HG02759 (cell line): ENCODE measurements at regions not wholly inside any gene's neighbourhood (a gene's known extent, or its start where the extent isn't known, plus 50 kb on each side); places are given as distances from the start of the nearest gene placed in this dataset.

ENCODE experiments used
- ATAC-seq: cut with Tn5 transposase; IDR thresholded peaks from one replicate; pipeline ENCODE4 v1.9.1; 2021; ENCODE audit warnings: mild to moderate bottlenecking, moderate library complexity; ENCODE audit not compliant: unreplicated experiment

GRCh38 chr1:208298593-208299269, 54.5 kb upstream of the PLXNA2 start:
- ATAC-seq = no peak

- no peak for ATAC-seq
These were observed 56.0 kb upstream of the PLXNA2 start for GRCh38 chr1:208300084-208300770.

DNA sequence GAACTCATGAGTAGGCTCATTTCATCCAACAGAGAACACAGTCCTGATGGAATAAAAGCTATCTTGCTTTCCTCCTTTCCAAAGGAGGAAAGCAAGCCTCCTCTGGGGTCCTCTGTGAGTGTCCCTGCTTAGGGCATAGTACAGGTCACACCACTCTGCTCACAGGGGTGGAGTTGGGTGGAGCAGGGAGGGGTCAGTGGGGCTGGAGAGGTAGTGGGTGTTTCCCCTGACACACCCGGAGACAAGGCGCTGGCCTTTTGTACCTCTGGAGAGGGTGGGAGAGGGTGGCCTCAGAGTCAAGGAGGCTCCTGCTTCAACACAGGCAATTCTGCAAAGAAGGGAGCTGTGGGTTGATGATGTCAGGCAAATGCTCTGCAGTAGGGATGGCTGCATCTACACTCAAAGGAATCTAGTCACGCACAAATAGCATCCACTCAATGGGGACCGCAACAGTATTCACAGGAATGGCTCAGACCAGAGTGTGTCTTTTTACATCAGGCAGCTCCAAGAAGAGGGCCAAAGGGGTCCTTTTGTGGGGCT, 58.6 kb upstream of the PLXNA2 start:
- ATAC-seq = no peak

DNA sequence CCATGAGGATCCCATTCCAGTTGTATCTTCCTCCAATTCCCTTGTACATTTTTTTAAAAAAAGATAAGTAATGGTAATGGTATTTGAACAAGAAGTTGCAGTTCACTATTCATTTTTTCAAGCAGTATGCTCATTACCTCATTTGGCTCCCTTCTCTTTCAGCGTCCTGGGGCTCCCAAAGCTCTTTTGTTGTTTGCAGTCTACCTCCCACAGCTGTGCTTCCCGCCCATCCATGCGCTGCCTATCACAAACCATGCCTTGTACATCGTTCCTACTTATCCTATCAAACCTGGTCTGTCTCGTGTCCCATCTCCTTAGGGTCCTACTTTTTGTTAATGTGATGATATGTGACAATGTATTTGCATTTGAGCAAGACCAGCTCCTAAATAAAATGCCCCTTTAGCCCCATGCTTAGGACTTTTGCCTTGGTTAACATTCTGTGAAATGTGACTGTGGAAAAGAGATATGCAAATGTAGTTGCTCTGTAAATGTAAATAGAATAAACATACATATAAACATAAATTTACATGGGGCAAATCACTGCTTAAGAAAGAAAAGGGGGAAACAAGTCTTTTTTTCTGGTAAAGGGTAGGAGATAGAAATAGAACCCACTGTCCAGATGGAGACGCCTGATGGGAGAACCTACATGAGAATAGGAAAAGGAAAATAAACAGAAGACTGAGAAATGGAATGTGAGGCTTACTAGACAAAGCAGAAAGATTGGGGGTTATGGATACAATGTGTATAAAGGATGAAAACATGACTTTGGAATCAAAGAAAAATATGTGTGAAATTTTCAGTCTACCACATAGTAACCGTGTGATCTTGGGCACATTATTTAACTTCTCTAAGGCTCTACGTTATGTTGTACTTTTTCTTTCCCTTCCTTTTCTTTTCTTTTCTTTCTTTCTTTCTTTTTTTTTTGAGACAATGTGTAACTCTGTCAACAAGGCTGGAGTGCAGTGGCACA, 59.8 kb upstream of the PLXNA2 start:
- no peak for ATAC-seq

GRCh38 chr1:208308221-208308620, 64.0 kb upstream of the PLXNA2 start:
- no peak for ATAC-seq

DNA sequence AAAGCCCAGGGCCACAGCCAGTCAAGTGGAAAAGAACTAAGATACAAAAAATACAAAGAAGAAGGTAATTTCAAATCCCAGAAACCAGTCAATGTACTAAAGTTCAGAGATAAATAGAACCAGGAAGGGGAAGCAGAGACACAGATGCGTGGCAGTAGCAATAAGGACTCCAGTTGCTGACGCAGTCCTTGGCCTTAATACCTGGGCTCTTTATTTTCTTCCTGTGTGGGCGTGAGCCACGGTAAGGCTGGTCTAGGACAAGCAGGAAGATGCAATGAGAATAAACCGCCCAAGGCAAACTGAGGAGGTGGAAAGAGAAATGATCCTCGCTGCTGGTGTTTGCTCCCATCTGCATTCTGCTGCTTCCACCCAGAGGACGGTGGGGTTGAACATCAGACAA, 65.6 kb upstream of the PLXNA2 start:
- no peak for ATAC-seq

DNA sequence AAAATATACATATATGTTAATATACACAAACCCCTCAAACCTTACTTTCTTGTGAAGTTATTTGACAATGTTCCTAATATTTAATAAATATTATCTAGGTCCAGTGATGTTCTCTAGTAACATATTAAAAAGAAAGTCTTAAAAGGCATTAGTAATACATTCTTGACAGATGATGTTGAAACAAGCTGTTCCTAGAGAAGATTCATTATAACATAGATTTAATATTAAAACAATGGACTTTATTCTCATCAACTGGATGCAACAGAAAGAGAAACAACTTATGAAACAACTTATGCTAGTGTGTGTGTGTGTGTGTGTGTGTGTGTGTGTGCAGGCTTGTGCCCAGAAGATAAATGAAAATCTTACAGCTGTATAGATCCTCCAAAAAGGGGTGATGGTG, 68.5 kb upstream of the PLXNA2 start:
- ATAC-seq = no peak

DNA sequence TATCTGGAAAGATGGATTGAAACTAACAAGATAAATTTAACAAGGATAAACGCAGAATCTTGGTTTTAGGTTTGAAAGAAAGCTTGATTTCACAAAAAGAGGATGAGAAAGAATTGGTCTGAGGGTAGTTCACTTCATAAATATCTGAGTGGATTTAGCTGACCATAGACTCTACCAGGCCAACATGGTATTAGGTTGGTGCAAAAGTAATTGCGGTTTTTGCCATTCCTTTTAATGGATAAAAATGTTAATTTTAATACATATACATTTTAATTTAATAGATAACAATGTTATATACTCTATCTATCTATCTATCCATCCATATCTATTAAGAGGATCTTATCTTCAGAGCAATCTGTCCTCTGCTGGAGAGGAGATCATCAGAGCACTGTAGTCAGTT, 70.2 kb upstream of the PLXNA2 start:
- ATAC-seq = no peak

GRCh38 chr1:208318150-208318734, 74.1 kb upstream of the PLXNA2 start:
- no peak for ATAC-seq

DNA sequence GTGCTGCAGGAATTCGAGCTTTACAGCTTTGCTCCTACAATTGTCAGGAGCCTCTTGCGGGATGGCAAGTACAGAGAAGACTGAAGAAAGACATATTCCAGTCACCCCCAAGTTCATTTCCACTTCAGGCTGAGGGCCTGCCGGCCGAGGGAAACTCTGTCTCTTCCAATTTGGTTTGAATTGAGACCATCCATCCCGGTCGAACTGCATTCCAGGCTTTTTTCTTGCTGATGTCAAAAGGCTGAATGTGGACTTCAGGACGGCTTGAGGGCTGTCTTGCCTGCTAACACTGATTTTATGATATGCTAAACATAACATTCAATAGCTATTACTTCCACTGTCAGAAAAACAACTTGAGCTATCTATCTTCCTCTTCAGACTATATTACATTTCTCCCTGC, 79.8 kb upstream of the PLXNA2 start:
- ATAC-seq = no peak

- ATAC-seq = no peak
These were observed 81.8 kb upstream of the PLXNA2 start for GRCh38 chr1:208326033-208326432.

GRCh38 chr1:208329300-208329699, 85.1 kb upstream of the PLXNA2 start:
- ATAC-seq = no peak

- ATAC-seq = no peak
These were observed 88.0 kb upstream of the PLXNA2 start for GRCh38 chr1:208332036-208332773.

DNA sequence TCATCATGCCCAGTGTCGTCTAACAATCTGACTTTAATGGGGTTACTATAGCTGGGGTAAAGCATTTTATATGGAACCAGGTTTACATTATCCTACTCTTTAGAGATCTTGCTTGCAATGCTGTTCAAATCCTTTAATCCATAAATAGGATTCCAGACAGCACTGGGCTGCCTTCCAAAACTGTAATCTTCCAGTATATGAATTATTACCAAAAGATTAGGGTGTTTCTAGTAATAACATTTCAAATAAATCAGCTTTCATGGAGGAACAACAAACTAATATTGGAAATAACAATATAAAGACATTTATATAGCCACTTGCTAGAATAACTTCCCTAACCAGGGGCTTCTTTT, 88.6 kb upstream of the PLXNA2 start:
- no peak for ATAC-seq

DNA sequence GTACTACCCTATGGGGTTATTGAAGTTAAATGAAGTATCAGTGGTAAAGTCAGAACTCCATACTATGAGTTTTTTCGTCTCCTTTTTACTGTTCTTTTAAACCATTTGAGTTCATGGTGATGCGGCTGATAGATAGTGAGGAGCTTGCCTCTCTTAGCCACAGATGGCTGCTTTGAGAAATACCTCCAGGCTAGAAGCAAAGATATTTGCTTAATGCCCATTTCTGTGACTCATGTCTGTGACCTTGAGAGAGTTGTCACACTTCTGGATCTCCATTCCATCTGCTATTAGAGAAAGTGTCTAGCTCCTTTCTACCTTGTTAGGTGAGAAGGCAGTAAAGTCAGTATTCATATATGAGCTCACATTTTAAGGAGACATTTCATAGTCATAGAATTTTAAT, 89.5 kb upstream of the PLXNA2 start:
- ATAC-seq = no peak

DNA sequence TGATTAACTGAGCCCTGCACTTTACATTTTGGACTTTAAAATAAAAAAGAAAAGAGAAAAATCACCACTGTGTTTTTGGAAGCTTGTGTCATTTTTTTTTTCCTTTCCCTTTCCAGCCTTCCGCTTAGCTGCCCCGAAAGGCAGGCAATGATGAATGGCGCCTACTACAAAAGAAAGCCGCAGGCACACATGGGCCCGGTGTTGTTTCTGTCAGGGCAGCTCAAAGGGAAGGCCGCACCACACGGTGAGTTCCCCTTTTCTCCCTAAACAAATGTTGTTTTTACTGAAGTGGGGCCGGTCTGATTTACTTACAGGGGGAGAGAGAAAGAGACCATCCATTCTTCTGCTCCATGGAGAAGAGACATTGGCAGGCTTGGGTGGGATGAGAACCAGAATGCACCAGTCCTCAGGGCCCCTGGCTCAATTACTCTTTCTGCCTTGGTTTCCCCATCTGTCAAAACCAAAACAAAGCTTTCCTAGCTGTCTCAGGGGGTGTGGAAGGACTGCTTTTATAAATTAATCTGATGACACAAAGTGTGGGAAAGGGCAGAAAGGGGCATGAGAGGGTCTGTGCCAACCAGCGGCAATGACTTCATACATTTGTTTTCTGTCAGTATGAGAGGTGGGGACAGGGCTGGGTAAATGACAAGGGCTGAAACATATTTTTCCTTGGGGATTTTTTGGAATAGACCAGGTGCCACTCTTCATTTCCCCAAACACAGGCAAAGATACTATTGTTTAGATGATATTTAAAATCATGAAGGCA, 91.4 kb upstream of the PLXNA2 start:
- no peak for ATAC-seq

DNA sequence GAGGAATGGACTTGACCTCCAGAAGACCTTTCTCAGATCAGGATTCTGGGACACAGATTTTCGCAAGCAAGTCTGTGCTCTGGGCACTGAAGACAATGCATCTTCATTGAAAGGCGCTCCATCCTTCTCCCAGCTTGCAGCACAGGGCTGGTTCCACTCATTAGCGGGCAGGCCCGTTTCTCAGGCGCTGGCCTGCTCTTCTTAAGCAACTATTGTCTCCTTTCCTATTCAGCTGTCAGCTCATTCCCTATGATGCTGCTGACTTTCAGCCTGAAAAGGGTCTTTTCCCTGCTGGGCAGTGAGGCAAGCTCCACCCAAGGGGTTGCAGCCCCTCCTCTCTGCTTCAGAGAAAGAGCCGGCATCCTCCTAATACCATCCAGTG, 91.9 kb upstream of the PLXNA2 start:
- no peak for ATAC-seq

DNA sequence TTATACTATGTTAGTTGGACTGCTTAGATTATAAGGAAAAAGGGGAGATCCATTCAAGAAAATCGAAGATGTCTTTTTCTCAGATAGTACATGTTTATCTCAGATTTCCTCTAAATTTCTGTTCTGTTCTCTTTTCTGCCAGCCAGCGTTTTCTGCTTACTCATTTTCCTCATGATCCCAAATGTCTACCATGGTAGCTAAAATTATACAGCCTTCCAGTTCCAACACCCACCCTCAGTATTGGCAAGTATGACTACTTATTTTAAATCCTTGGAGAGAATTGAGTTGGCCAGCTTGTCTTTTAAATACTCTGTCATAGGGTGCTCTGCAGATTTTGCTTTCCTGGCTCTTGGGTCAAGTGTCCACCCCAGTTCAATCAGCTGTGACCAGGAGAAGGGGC, 95.7 kb upstream of the PLXNA2 start:
- ATAC-seq = no peak

DNA sequence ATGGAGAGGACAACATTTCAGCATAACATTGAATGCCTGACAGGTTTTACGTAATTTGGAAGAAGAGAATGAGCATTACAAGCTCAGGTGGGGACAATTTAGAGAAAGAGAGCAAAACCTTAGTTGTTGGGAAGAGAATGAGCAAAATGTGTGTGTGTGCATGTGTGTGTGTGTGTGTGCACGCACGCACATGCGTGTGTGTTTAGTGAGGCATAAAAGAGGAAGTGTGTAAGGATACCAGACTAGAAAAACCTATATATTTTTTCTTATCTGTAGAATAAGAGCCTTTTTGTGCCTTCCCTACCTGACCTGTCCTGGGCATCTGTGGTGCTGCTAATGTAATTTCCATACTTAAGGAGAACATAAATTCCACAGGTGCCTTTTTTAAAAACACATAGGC, 99.0 kb upstream of the PLXNA2 start:
- no peak for ATAC-seq
